ENCODE measurements at regions not wholly inside any gene's neighbourhood (a gene's known extent, or its start where the extent isn't known, plus 50 kb on each side); places are given as distances from the start of the nearest gene placed in this dataset.
A peak's percentile ranks its signal among the peaks of the same experiment; 100 is the strongest.

- DNase-seq, result peak; percentile 97
Observed at GRCh38 chr5:74206579-74207550, 433.7 kb downstream of the ENC1 start.

- peak; percentile 83 for DNase-seq
Observed at GRCh38 chr5:74205767-74206578, 434.6 kb downstream of the ENC1 start.

- peak; percentile 88 for DNase-seq
Observed at GRCh38 chr5:74201334-74202081, 439.0 kb downstream of the ENC1 start.

- no peak for DNase-seq
Observed at GRCh38 chr5:74200560-74200959, 440.0 kb downstream of the ENC1 start.

GRCh38 chr5:74199436-74200210 is 440.9 kb downstream of the ENC1 start:
- DNase-seq, result no peak

- no peak for DNase-seq
Observed at GRCh38 chr5:74199005-74199404, 441.5 kb downstream of the ENC1 start.

GRCh38 chr5:74198156-74198555 is 442.4 kb downstream of the ENC1 start:
- no peak for DNase-seq

- no peak for DNase-seq
Observed at GRCh38 chr5:74196233-74196632, 444.3 kb downstream of the ENC1 start.

GRCh38 chr5:74194196-74194595 is 446.3 kb downstream of the ENC1 start:
- no peak for DNase-seq

GRCh38 chr5:74192606-74193299 is 447.8 kb downstream of the ENC1 start:
- no peak for DNase-seq

- DNase-seq, result no peak
Observed at GRCh38 chr5:74188351-74189105, 452.0 kb downstream of the ENC1 start.

GRCh38 chr5:74187757-74188156 is 452.8 kb downstream of the ENC1 start:
- no peak for DNase-seq

- DNase-seq, result no peak
Observed at GRCh38 chr5:74186356-74187315, 453.9 kb downstream of the ENC1 start.

GRCh38 chr5:74185599-74185998 is 454.9 kb downstream of the ENC1 start:
- DNase-seq, result peak; percentile 62

- DNase-seq, result no peak
Observed at GRCh38 chr5:74184649-74185048, 455.9 kb downstream of the ENC1 start.

- DNase-seq, result no peak
Observed at GRCh38 chr5:74183041-74183440, 457.5 kb downstream of the ENC1 start.

- no peak for DNase-seq
Observed at GRCh38 chr5:74182603-74183002, 457.9 kb downstream of the ENC1 start.

- DNase-seq, result no peak
Observed at GRCh38 chr5:74179701-74180100, 460.8 kb downstream of the ENC1 start.

GRCh38 chr5:74179179-74179578 is 461.3 kb downstream of the ENC1 start:
- DNase-seq, result peak; percentile 95

- DNase-seq, result no peak
Observed at GRCh38 chr5:74177961-74178360, 462.6 kb downstream of the ENC1 start.
